DND-41 (cell line): ENCODE measurements at regions not wholly inside any gene's neighbourhood (a gene's known extent, or its start where the extent isn't known, plus 50 kb on each side); places are given as distances from the start of the nearest gene placed in this dataset.
"Not testable (repeated sequence)": the region's sequence is repeated elsewhere in the genome, so short reads cannot be mapped to it uniquely, and the experiment has no call there.

ENCODE experiments used
- CTCF ChIP-seq: IDR thresholded peaks from 2 replicates; pipeline ENCODE4 v1.5.1; 2012; ENCODE audit warnings: borderline replicate concordance, low read length, moderate library complexity, mild to moderate bottlenecking; ENCODE audit not compliant: poor library complexity, severe bottlenecking; ENCODE audit errors: extremely low read depth
- EZH2 ChIP-seq: IDR thresholded peaks from 3 replicates; pipeline ENCODE4 v1.6.1; 2012; ENCODE audit warnings: borderline replicate concordance, low read depth, mild to moderate bottlenecking, moderate library complexity, low read length, inconsistent platforms; ENCODE audit not compliant: severe bottlenecking

- TF ChIP-seq EZH2, CTCF: not testable (repeated sequence)
Observed at GRCh38 chr9:102153081-102153480, 414.6 kb upstream of the GRIN3A start.
